MM.1S (cell line): ENCODE measurements at regions not wholly inside any gene's neighbourhood (a gene's known extent, or its start where the extent isn't known, plus 50 kb on each side); places are given as distances from the start of the nearest gene placed in this dataset.

Source experiments
- DNase-seq: peaks from one replicate; pipeline ENCODE4 v3.0.0-alpha.2; 2015
- H2AFZ ChIP-seq: fragments of 300-600 bp; sonication (generic); 2 replicates; pipeline ENCODE4 v1.6.0; 2016; ENCODE audit warnings: antibody characterized with exemption, low read length
- H3F3A ChIP-seq: fragments of 300-600 bp; sonication (generic); 2 replicates; pipeline ENCODE4 v1.6.1; 2016; ENCODE audit warnings: mild to moderate bottlenecking, antibody characterized with exemption, low read length, moderate library complexity, mixed read lengths; ENCODE audit not compliant: insufficient read depth
- H3K27ac ChIP-seq: fragments of 300-600 bp; sonication (generic); 2 replicates; pipeline ENCODE4 v1.5.1; 2016; ENCODE audit warnings: mild to moderate bottlenecking, low read length
- H3K27me3 ChIP-seq: fragments of 300-600 bp; sonication (generic); replicated peaks from 2 replicates; pipeline ENCODE4 v1.6.0; 2016; ENCODE audit warnings: low read length; ENCODE audit not compliant: insufficient read depth
- H3K36me3 ChIP-seq: fragments of 300-600 bp; sonication (generic); replicated peaks from 2 replicates; pipeline ENCODE4 v1.6.1; 2016; ENCODE audit warnings: mild to moderate bottlenecking, low read length, mixed read lengths; ENCODE audit not compliant: insufficient read depth
- H3K4me1 ChIP-seq: fragments of 300-600 bp; sonication (generic); 2 replicates; pipeline ENCODE4 v1.6.1; 2016; ENCODE audit warnings: low read length, mixed read lengths
- H3K4me2 ChIP-seq: fragments of 300-600 bp; sonication (generic); 2 replicates; pipeline ENCODE4 v1.6.0; 2016; ENCODE audit warnings: low read depth, low read length
- H3K4me3 ChIP-seq: fragments of 300-600 bp; sonication (generic); 2 replicates; pipeline ENCODE4 v1.5.1; 2016; ENCODE audit warnings: low read length, mixed read lengths
- H3K79me2 ChIP-seq: fragments of 300-600 bp; sonication (generic); 2 replicates; pipeline ENCODE4 v1.6.1; 2016; ENCODE audit warnings: mixed run types, low read length, mixed read lengths
- H3K9ac ChIP-seq: fragments of 300-600 bp; sonication (generic); 2 replicates; pipeline ENCODE4 v1.6.1; 2016; ENCODE audit warnings: low read length, mixed read lengths
- H3K9me2 ChIP-seq: fragments of 300-600 bp; sonication (generic); replicated peaks from 2 replicates; pipeline ENCODE4 v1.6.1; 2016; ENCODE audit warnings: mild to moderate bottlenecking, low read length, mixed read lengths; ENCODE audit not compliant: insufficient read depth
- H3K9me3 ChIP-seq: fragments of 300-600 bp; sonication (generic); replicated peaks from 2 replicates; pipeline ENCODE4 v1.6.1; 2016; ENCODE audit warnings: mild to moderate bottlenecking, low read length, mixed read lengths; ENCODE audit not compliant: insufficient read depth
- H4K20me1 ChIP-seq: fragments of 300-600 bp; sonication (generic); 2 replicates; pipeline ENCODE4 v1.6.1; 2016; ENCODE audit warnings: mild to moderate bottlenecking, low read length, moderate library complexity, mixed read lengths; ENCODE audit not compliant: insufficient read depth
- EZH2 ChIP-seq: fragments of 300-600 bp; sonication (generic); optimal IDR thresholded peaks from 2 replicates; pipeline ENCODE3; 2017; ENCODE audit warnings: low read depth, mild to moderate bottlenecking, antibody characterized with exemption, low read length, mixed read lengths
- EZH2phosphoT487 ChIP-seq: fragments of 300-600 bp; sonication (generic); IDR thresholded peaks from 2 replicates; pipeline ENCODE4 v1.6.1; 2018; ENCODE audit warnings: antibody characterized with exemption, low read length
- TF ChIP-seq, protein P1 (sequence below): fragments of 300-600 bp; sonication (generic); IDR thresholded peaks from 2 replicates; pipeline ENCODE4 v1.5.1; 2016; ENCODE audit warnings: antibody characterized with exemption, low read length, mixed read lengths

DNA sequence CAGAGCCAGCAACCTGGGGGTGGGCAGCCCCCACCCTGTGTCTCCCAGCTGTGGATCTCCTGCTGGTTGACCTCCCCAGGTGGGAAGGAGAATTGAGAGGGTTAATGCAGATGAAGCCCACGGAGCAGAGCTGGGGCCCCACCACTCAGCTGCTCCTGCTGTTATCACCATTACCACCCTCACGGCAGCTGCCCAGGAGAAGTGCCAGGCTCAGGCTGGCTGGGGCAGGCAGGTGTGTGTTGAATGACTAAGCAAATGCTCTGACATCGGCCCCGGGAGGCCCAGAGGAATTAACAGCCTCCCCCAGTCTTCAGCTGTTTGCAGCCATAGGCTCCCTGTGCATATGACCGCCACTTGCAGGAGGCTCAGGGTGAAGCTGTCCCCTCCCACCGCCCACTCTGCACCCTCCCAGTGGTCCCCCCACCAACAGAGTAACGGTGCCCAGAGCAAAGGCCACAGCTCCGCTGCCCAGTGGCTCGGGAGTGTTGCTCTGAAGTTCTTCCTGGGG, 133.8 kb downstream of the CPZ start:
- no peak overlapping the region for H3K4me2 ChIP-seq
- H3K9me3 ChIP-seq, result no peaks in the 10 kb centered on the region
- H3K79me2 ChIP-seq, result no peaks in the 10 kb centered on the region
- no peak overlapping the region for H2AFZ ChIP-seq
- no peak overlapping the region for H3K9ac ChIP-seq
- TF ChIP-seq EZH2, result no peak
- TF ChIP-seq EZH2phosphoT487, result no peak
- TF ChIP-seq, protein P1, sequence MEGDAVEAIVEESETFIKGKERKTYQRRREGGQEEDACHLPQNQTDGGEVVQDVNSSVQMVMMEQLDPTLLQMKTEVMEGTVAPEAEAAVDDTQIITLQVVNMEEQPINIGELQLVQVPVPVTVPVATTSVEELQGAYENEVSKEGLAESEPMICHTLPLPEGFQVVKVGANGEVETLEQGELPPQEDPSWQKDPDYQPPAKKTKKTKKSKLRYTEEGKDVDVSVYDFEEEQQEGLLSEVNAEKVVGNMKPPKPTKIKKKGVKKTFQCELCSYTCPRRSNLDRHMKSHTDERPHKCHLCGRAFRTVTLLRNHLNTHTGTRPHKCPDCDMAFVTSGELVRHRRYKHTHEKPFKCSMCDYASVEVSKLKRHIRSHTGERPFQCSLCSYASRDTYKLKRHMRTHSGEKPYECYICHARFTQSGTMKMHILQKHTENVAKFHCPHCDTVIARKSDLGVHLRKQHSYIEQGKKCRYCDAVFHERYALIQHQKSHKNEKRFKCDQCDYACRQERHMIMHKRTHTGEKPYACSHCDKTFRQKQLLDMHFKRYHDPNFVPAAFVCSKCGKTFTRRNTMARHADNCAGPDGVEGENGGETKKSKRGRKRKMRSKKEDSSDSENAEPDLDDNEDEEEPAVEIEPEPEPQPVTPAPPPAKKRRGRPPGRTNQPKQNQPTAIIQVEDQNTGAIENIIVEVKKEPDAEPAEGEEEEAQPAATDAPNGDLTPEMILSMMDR, result no peak
- H3F3A ChIP-seq, result no peaks in the 10 kb centered on the region
- H3K4me1 ChIP-seq, result 0 out of 2 replicates have a peak, but pooled peaks cover 3% of the 10 kb centered on the region
- H3K9me2 ChIP-seq, result no peaks in the 10 kb centered on the region
- no peak for DNase-seq
- no peak overlapping the region for H3K27ac ChIP-seq
- no peaks in the 10 kb centered on the region for H3K36me3 ChIP-seq
- peaks cover 75% of the 10 kb centered on the region for H3K27me3 ChIP-seq
- H4K20me1 ChIP-seq, result no peaks in the 10 kb centered on the region
- H3K4me3 ChIP-seq, result no peak overlapping the region

GRCh38 chr4:8725845-8726244, 133.3 kb downstream of the CPZ start:
- TF ChIP-seq EZH2phosphoT487, result no peak
- no peak for TF ChIP-seq EZH2
- TF ChIP-seq, protein P1, result no peak
- Histone ChIP-seq H3K27ac (no peak overlapping the region), H3K9ac (no peak overlapping the region), H3K79me2 (no peaks in the 10 kb centered on the region), H3K36me3 (no peaks in the 10 kb centered on the region), H3K4me1 (0 out of 2 replicates have a peak, but pooled peaks cover 3% of the 10 kb centered on the region), H2AFZ (no peak overlapping the region), H3K4me2 (no peak overlapping the region), H3K27me3 (peaks cover 81% of the 10 kb centered on the region), H3K4me3 (no peak overlapping the region), H3K9me3 (no peaks in the 10 kb centered on the region), H4K20me1 (no peaks in the 10 kb centered on the region), H3K9me2 (no peaks in the 10 kb centered on the region), H3F3A (no peaks in the 10 kb centered on the region)
- no peak for DNase-seq

- TF ChIP-seq, protein P1, result no peak
- no peak for TF ChIP-seq EZH2
- TF ChIP-seq EZH2phosphoT487, result no peak
- Histone ChIP-seq H3F3A (no peaks in the 10 kb centered on the region), H3K4me3 (no peak overlapping the region), H3K9me3 (no peaks in the 10 kb centered on the region), H3K36me3 (no peaks in the 10 kb centered on the region), H3K27ac (no peak overlapping the region), H3K9me2 (no peaks in the 10 kb centered on the region), H3K27me3 (peaks cover 82% of the 10 kb centered on the region), H2AFZ (no peak overlapping the region), H3K4me1 (0 out of 2 replicates have a peak, but pooled peaks cover 3% of the 10 kb centered on the region), H3K9ac (no peak overlapping the region), H4K20me1 (no peaks in the 10 kb centered on the region), H3K4me2 (no peak overlapping the region), H3K79me2 (no peaks in the 10 kb centered on the region)
- DNase-seq, result no peak
These were observed 132.7 kb downstream of the CPZ start for GRCh38 chr4:8725071-8725841.
